Sciatic nerve (tissue), 2 donors: ENCODE measurements at regions not wholly inside any gene's neighbourhood (a gene's known extent, or its start where the extent isn't known, plus 50 kb on each side); places are given as distances from the start of the nearest gene placed in this dataset.

ENCODE experiments used
- ATAC-seq: fragments of 200-7000 bp; cut with Tn5 transposase; one replicate; pipeline ENCODE4 v1.9.1; 2020; ENCODE audit warnings: mild to moderate bottlenecking, moderate library complexity
- DNase-seq: peaks from one replicate; pipeline ENCODE4 v3.0.0-alpha.2; 2020; ENCODE audit warnings: low spot score
- intact Hi-C: fragments of 100-400 bp; cut with DNase I; formaldehyde crosslinking; loops from one replicate; pipeline ENCODE4 v1.14.2; 2022
- donor health status: DM: no; HTN: no; CAD: no.
- donor health status: DM: no; HTN: no; CAD: no.

GRCh38 chr18:45285251-45285650 is 330.0 kb upstream of the SLC14A2 start:
- no peak for ATAC-seq
- intact Hi-C loops, result no loop called here

GRCh38 chr18:45286431-45286830 is 328.8 kb upstream of the SLC14A2 start:
- DNase-seq, result no peak
- intact Hi-C loops, result no loop called here
- no peak for ATAC-seq

More at GRCh38 chr18:45285251-45285650, 330.0 kb upstream of the SLC14A2 start:
- DNase-seq, result no peak

- DNase-seq (no peak), ATAC-seq (no peak)
- intact Hi-C loops, result no loop called here
These were observed 327.7 kb upstream of the SLC14A2 start for GRCh38 chr18:45287531-45287930.

- intact Hi-C loops, result no loop called here
- DNase-seq (no peak), ATAC-seq (no peak)
These were observed 324.9 kb upstream of the SLC14A2 start for GRCh38 chr18:45290364-45290763.

GRCh38 chr18:45291621-45292615 is 323.4 kb upstream of the SLC14A2 start:
- ATAC-seq, result no peak
- no peak for DNase-seq
- intact Hi-C loops, result no loop called here

GRCh38 chr18:45295388-45295787 is 319.9 kb upstream of the SLC14A2 start:
- intact Hi-C loops, result no loop called here
- ATAC-seq (peak; percentile 50), DNase-seq (no peak)

GRCh38 chr18:45298986-45299385 is 316.3 kb upstream of the SLC14A2 start:
- intact Hi-C loops, result no loop called here
- ATAC-seq, result no peak
- no peak for DNase-seq

- intact Hi-C loops, result no loop called here
- no peak for ATAC-seq
These were observed 312.2 kb upstream of the SLC14A2 start for GRCh38 chr18:45303026-45303425.

GRCh38 chr18:45304558-45304957 is 310.7 kb upstream of the SLC14A2 start:
- intact Hi-C loops, result no loop called here
- ATAC-seq (peak; percentile 24), DNase-seq (no peak)

More at GRCh38 chr18:45303026-45303425, 312.2 kb upstream of the SLC14A2 start:
- no peak for DNase-seq

- no peak for DNase-seq
- intact Hi-C loops, result no loop called here
- no peak for ATAC-seq
These were observed 302.6 kb upstream of the SLC14A2 start for GRCh38 chr18:45312555-45313126.

GRCh38 chr18:45316127-45316526 is 299.1 kb upstream of the SLC14A2 start:
- no peak for DNase-seq
- no peak for ATAC-seq
- intact Hi-C loops, result no loop called here

GRCh38 chr18:45317948-45318640 is 297.2 kb upstream of the SLC14A2 start:
- DNase-seq (no peak), ATAC-seq (no peak)
- intact Hi-C loops, result no loop called here

GRCh38 chr18:45320724-45321123 is 294.6 kb upstream of the SLC14A2 start:
- ATAC-seq (peak; percentile 66), DNase-seq (no peak)
- intact Hi-C loops, result loop anchor here (10.0 kb wide), 1 partner anchor 396 kb away; no protein-coding TSS in a partner anchor

- DNase-seq, result no peak
- intact Hi-C loops, result loop anchor here (10.0 kb wide), 1 partner anchor 397 kb away; no protein-coding TSS in a partner anchor
- no peak for ATAC-seq
These were observed 293.8 kb upstream of the SLC14A2 start for GRCh38 chr18:45321520-45321919.

GRCh38 chr18:45322343-45322742 is 292.9 kb upstream of the SLC14A2 start:
- intact Hi-C loops, result loop anchor here (10.0 kb wide), 1 partner anchor 398 kb away; no protein-coding TSS in a partner anchor
- ATAC-seq, result no peak
- no peak for DNase-seq

- intact Hi-C loops, result loop anchor here (10.0 kb wide), 1 partner anchor 399 kb away; no protein-coding TSS in a partner anchor
- ATAC-seq (no peak), DNase-seq (no peak)
These were observed 291.2 kb upstream of the SLC14A2 start for GRCh38 chr18:45324101-45324494.

- DNase-seq (peak; percentile 77), ATAC-seq (peak; percentile 90)
- intact Hi-C loops, result loop anchor here (10.0 kb wide), 1 partner anchor 400 kb away; no protein-coding TSS in a partner anchor
These were observed 290.7 kb upstream of the SLC14A2 start for GRCh38 chr18:45324495-45325113.

- ATAC-seq (no peak), DNase-seq (no peak)
- intact Hi-C loops, result loop anchor here (10.0 kb wide), 1 partner anchor 401 kb away; no protein-coding TSS in a partner anchor
These were observed 289.5 kb upstream of the SLC14A2 start for GRCh38 chr18:45325778-45326177.

- ATAC-seq (no peak), DNase-seq (no peak)
- intact Hi-C loops, result loop anchor here (10.0 kb wide), 1 partner anchor 402 kb away; no protein-coding TSS in a partner anchor
These were observed 288.8 kb upstream of the SLC14A2 start for GRCh38 chr18:45326505-45326904.
